Hepatocyte (in vitro differentiated cells): ENCODE measurements at regions not wholly inside any gene's neighbourhood (a gene's known extent, or its start where the extent isn't known, plus 50 kb on each side); places are given as distances from the start of the nearest gene placed in this dataset.

Experiments used
- CTCF ChIP-seq: fragments of 200-600 bp; sonication (generic); IDR thresholded peaks from 2 replicates; pipeline ENCODE4 v1.5.1; 2016; ENCODE audit warnings: antibody characterized with exemption, mild to moderate bottlenecking; ENCODE audit not compliant: poor library complexity
- EZH2phosphoT487 ChIP-seq: fragments of 200-600 bp; sonication (generic); IDR thresholded peaks from one replicate; pipeline ENCODE4 v1.6.1; 2018; ENCODE audit warnings: antibody characterized with exemption, mild to moderate bottlenecking, low read depth, moderate library complexity; ENCODE audit not compliant: unreplicated experiment, severe bottlenecking

GRCh38 chr1:72485801-72486200 lies 203.5 kb upstream of the NEGR1 start:
- TF ChIP-seq CTCF (no peak), EZH2phosphoT487 (no peak)
